Muscle of back (tissue), 3 donors: ENCODE measurements at regions not wholly inside any gene's neighbourhood (a gene's known extent, or its start where the extent isn't known, plus 50 kb on each side); places are given as distances from the start of the nearest gene placed in this dataset.
A peak's percentile ranks its signal among the peaks of the same experiment; 100 is the strongest.
"Not testable (repeated sequence)": the region's sequence is repeated elsewhere in the genome, so short reads cannot be mapped to it uniquely, and the experiment has no call there.

ENCODE experiments used
- DNase-seq, 3 donors: peaks; one replicate each; pipeline versions ENCODE4 v3.0.0 to v3.0.0-alpha.2; 2013

- peak in 1 of 3 donors; percentile 26 for DNase-seq
Observed at GRCh38 chr2:207409517-207409916, 120.2 kb upstream of the CREB1 start.

- no peak for DNase-seq
Observed at GRCh38 chr2:207412787-207413310, 116.9 kb upstream of the CREB1 start.

- no peak for DNase-seq
Observed at GRCh38 chr2:207413376-207413907, 116.3 kb upstream of the CREB1 start.

GRCh38 chr2:207416111-207416510 lies 113.7 kb upstream of the CREB1 start:
- DNase-seq: no peak

GRCh38 chr2:207416900-207417299 lies 112.9 kb upstream of the CREB1 start:
- DNase-seq: no peak

- DNase-seq: no peak
Observed at GRCh38 chr2:207417301-207417718, 112.5 kb upstream of the CREB1 start.

GRCh38 chr2:207418419-207418818 lies 111.3 kb upstream of the CREB1 start:
- DNase-seq: no peak

- DNase-seq: no peak
Observed at GRCh38 chr2:207419331-207419730, 110.4 kb upstream of the CREB1 start.

- DNase-seq: no peak
Observed at GRCh38 chr2:207421671-207422070, 108.1 kb upstream of the CREB1 start.

GRCh38 chr2:207422380-207422779 lies 107.4 kb upstream of the CREB1 start:
- no peak for DNase-seq

GRCh38 chr2:207423886-207424285 lies 105.9 kb upstream of the CREB1 start:
- peak in 1 of 3 donors; percentile 79 for DNase-seq

GRCh38 chr2:207427986-207428385 lies 101.8 kb upstream of the CREB1 start:
- DNase-seq: no peak

GRCh38 chr2:207428573-207428972 lies 101.2 kb upstream of the CREB1 start:
- DNase-seq: no peak

GRCh38 chr2:207432453-207432852 lies 97.3 kb upstream of the CREB1 start:
- DNase-seq: peak in 2 of 3 donors; percentile 34 to 39

- no peak for DNase-seq
Observed at GRCh38 chr2:207434306-207434705, 95.5 kb upstream of the CREB1 start.

- DNase-seq: no peak
Observed at GRCh38 chr2:207434899-207435465, 94.8 kb upstream of the CREB1 start.

- no peak for DNase-seq
Observed at GRCh38 chr2:207437136-207437523, 92.6 kb upstream of the CREB1 start.

- no peak for DNase-seq
Observed at GRCh38 chr2:207437524-207438143, 92.1 kb upstream of the CREB1 start.

GRCh38 chr2:207438414-207439126 lies 91.2 kb upstream of the CREB1 start:
- DNase-seq: no peak

- DNase-seq: not testable (repeated sequence)
Observed at GRCh38 chr2:207439881-207440280, 89.9 kb upstream of the CREB1 start.

GRCh38 chr2:207444756-207445155 lies 85.0 kb upstream of the CREB1 start:
- DNase-seq: no peak

- DNase-seq: no peak
Observed at GRCh38 chr2:207446653-207447052, 83.1 kb upstream of the CREB1 start.

- DNase-seq: no peak
Observed at GRCh38 chr2:207448006-207448405, 81.8 kb upstream of the CREB1 start.
